GM19452 (cell line): ENCODE measurements at regions not wholly inside any gene's neighbourhood (a gene's known extent, or its start where the extent isn't known, plus 50 kb on each side); places are given as distances from the start of the nearest gene placed in this dataset.

Experiments used
- ATAC-seq: cut with Tn5 transposase; IDR thresholded peaks from one replicate; pipeline ENCODE4 v1.9.1; 2021; ENCODE audit not compliant: unreplicated experiment

GRCh38 chr11:19474954-19475721, 234.4 kb upstream of the E2F8 start:
- peak; percentile 71 for ATAC-seq

GRCh38 chr11:19474211-19474610, 233.5 kb upstream of the E2F8 start:
- no peak for ATAC-seq

GRCh38 chr11:19472679-19473078, 231.9 kb upstream of the E2F8 start:
- ATAC-seq: no peak

GRCh38 chr11:19467904-19468303, 227.2 kb upstream of the E2F8 start:
- ATAC-seq: no peak

- ATAC-seq: no peak
Measured at GRCh38 chr11:19466314-19466713, 225.6 kb upstream of the E2F8 start.

GRCh38 chr11:19463976-19464375, 223.2 kb upstream of the E2F8 start:
- ATAC-seq: no peak

GRCh38 chr11:19460718-19461405, 220.1 kb upstream of the E2F8 start:
- ATAC-seq: no peak

GRCh38 chr11:19459240-19459639, 218.5 kb upstream of the E2F8 start:
- ATAC-seq: no peak

GRCh38 chr11:19458721-19459120, 218.0 kb upstream of the E2F8 start:
- ATAC-seq: no peak

GRCh38 chr11:19458231-19458630, 217.5 kb upstream of the E2F8 start:
- ATAC-seq: no peak

GRCh38 chr11:19455731-19456130, 215.0 kb upstream of the E2F8 start:
- no peak for ATAC-seq

GRCh38 chr11:19453651-19454257, 213.0 kb upstream of the E2F8 start:
- ATAC-seq: no peak

GRCh38 chr11:19451609-19452008, 210.9 kb upstream of the E2F8 start:
- ATAC-seq: no peak

GRCh38 chr11:19450282-19450681, 209.5 kb upstream of the E2F8 start:
- no peak for ATAC-seq

- ATAC-seq: no peak
Measured at GRCh38 chr11:19448651-19449050, 207.9 kb upstream of the E2F8 start.

GRCh38 chr11:19447150-19447566, 206.4 kb upstream of the E2F8 start:
- no peak for ATAC-seq

GRCh38 chr11:19445771-19446170, 205.0 kb upstream of the E2F8 start:
- ATAC-seq: no peak

- no peak for ATAC-seq
Measured at GRCh38 chr11:19444231-19444630, 203.5 kb upstream of the E2F8 start.

- no peak for ATAC-seq
Measured at GRCh38 chr11:19442554-19442910, 201.8 kb upstream of the E2F8 start.

GRCh38 chr11:19441752-19442553, 201.2 kb upstream of the E2F8 start:
- peak; percentile 95 for ATAC-seq

- no peak for ATAC-seq
Measured at GRCh38 chr11:19441288-19441687, 200.5 kb upstream of the E2F8 start.
